ENCODE measurements at regions not wholly inside any gene's neighbourhood (a gene's known extent, or its start where the extent isn't known, plus 50 kb on each side); places are given as distances from the start of the nearest gene placed in this dataset.

DNA sequence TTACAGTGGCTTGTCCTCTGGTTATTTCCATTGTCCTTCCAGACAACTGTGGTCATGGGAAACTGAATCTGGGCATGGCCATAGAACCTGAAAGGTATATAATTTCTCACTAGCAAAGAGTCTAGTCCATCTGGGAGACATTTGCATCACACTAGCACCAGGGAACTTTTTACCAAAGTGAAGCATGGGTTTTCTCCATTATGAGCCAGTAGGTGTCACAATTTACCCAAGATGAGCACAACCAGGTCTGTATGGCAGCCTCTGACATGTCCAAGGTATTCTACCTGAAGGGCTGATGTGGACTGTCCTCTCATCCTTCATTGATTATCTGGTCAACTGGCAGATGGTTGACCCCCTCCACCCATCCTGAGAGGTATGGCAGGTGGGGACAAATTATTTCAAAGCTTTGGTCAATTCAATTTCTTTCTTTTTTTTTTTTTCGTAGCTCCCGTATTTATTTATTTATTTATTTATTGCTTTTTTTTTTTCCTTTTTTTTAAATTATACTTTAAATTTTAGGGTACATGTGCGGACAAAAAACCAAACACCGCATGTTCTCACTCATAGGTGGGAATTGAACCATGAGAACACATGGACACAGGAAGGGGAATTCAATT, 425.9 kb downstream of the TMEM135 start:
- H3K27ac Mint-ChIP-seq: no peak overlapping the region
- H3F3A ChIP-seq (ENCODE audit: low read depth): no peaks in the 10 kb centered on the region
- no peaks in the 10 kb centered on the region for H4K20me1 ChIP-seq (ENCODE audit: low read depth)
- H3K9me3 Mint-ChIP-seq: no peaks in the 10 kb centered on the region
- H3K4me3 Mint-ChIP-seq: no peak overlapping the region
- peak; percentile 66 for DNase-seq (ENCODE audit: low spot score)
- no peaks in the 10 kb centered on the region for H3K79me2 ChIP-seq (ENCODE audit: low read depth)
- no peak overlapping the region for H3K4me2 ChIP-seq
- peaks cover 10% of the 10 kb centered on the region for H3K4me1 Mint-ChIP-seq
- H3K27me3 Mint-ChIP-seq (ENCODE audit: insufficient read depth, low read depth): no peaks in the 10 kb centered on the region
- H3K27me3 ChIP-seq: no peaks in the 10 kb centered on the region
- H3K27ac ChIP-seq: no peak overlapping the region
- no peak overlapping the region for H2AFZ ChIP-seq (replicated peaks)
- no peaks in the 10 kb centered on the region for H3K9me3 ChIP-seq (ENCODE audit: low read depth)
- no peak overlapping the region for H3K4me3 ChIP-seq
- H3K9ac ChIP-seq: no peak overlapping the region
- no peak for TF ChIP-seq EZH2phosphoT487 (IDR thresholded peaks at IDR 0.05)
- TF ChIP-seq, protein P1, sequence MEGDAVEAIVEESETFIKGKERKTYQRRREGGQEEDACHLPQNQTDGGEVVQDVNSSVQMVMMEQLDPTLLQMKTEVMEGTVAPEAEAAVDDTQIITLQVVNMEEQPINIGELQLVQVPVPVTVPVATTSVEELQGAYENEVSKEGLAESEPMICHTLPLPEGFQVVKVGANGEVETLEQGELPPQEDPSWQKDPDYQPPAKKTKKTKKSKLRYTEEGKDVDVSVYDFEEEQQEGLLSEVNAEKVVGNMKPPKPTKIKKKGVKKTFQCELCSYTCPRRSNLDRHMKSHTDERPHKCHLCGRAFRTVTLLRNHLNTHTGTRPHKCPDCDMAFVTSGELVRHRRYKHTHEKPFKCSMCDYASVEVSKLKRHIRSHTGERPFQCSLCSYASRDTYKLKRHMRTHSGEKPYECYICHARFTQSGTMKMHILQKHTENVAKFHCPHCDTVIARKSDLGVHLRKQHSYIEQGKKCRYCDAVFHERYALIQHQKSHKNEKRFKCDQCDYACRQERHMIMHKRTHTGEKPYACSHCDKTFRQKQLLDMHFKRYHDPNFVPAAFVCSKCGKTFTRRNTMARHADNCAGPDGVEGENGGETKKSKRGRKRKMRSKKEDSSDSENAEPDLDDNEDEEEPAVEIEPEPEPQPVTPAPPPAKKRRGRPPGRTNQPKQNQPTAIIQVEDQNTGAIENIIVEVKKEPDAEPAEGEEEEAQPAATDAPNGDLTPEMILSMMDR (IDR thresholded peaks at IDR 0.05): peak; percentile 70
- TF ChIP-seq EZH2 (IDR thresholded peaks at IDR 0.05): no peak
- H3K4me1 ChIP-seq: no peaks in the 10 kb centered on the region
- H3K36me3 ChIP-seq: no peaks in the 10 kb centered on the region
- no peaks in the 10 kb centered on the region for H3K36me3 Mint-ChIP-seq

DNA sequence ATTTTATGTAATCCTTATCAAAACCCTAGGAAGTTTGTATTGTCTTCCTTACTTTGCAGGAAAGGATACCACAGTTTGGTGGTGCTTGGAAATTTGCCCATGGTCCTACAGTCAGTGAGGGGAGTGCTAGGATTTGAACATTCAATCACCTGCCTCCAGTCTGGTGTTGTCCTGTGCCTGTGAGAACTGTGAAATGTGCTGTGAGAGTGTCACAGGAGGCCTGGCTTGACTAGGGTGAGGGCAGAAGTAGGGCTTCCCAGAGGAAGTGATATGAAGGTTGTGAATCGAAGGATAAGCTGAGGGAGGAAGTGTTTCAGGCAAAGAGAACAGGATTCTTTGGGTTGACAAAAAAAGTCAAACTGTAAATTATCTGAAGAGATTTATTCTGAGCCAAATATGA, 424.4 kb downstream of the TMEM135 start:
- TF ChIP-seq EZH2phosphoT487 (IDR thresholded peaks at IDR 0.05): no peak
- TF ChIP-seq, protein P1 (IDR thresholded peaks at IDR 0.05): no peak
- Histone ChIP-seq H3K4me3 (no peak overlapping the region), H3K9me3 (ENCODE audit: low read depth) (no peaks in the 10 kb centered on the region), H3K27ac (no peak overlapping the region), H3K79me2 (ENCODE audit: low read depth) (no peaks in the 10 kb centered on the region), H3K36me3 (no peaks in the 10 kb centered on the region), H3K4me2 (no peak overlapping the region), H4K20me1 (ENCODE audit: low read depth) (no peaks in the 10 kb centered on the region), H3K27me3 (no peaks in the 10 kb centered on the region), H2AFZ (replicated peaks) (no peak overlapping the region), H3F3A (ENCODE audit: low read depth) (no peaks in the 10 kb centered on the region), H3K4me1 (no peaks in the 10 kb centered on the region), H3K9ac (no peak overlapping the region)
- no peak overlapping the region for H3K4me3 Mint-ChIP-seq
- peaks cover 10% of the 10 kb centered on the region for H3K4me1 Mint-ChIP-seq
- H3K27ac Mint-ChIP-seq: no peak overlapping the region
- no peaks in the 10 kb centered on the region for H3K9me3 Mint-ChIP-seq
- no peaks in the 10 kb centered on the region for H3K36me3 Mint-ChIP-seq
- no peak for DNase-seq (ENCODE audit: low spot score)
- no peaks in the 10 kb centered on the region for H3K27me3 Mint-ChIP-seq (ENCODE audit: insufficient read depth, low read depth)

DNA sequence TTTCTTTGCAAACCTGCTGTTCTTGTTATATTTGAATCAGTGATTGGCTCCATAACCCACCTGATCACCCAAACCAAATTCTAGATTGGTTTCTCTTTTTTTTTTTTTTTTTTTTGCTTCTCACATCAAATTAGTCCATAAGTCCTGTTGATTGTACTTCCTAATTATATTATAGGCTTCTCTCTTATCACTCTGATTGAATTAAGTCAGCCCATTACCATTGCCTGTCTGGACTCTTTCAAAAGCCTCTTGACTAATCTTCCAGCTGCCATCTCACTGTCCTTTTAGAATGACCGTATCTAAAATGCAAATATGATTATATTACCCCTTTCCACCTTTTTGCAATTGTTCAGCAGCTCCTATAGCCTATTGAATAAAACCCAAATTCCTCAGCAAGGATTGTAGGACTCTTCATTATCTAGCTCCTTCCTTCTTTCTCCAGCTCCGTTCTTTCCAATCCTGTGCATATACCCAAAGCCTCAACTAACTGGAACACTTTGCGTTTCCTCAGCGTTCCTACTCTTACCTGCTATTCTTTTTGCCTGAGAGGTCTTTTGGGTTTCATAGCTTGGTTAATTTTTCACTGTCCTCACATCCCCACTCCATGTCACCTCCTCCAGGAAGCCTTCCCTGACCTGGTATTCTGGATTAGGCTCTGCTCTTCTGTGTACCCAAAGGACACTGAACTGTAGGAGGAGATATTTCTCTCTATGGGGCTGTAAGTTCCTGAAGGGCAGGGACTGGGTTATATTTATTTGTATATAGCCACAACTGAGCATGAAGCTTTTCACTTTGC, 423.3 kb downstream of the TMEM135 start:
- TF ChIP-seq EZH2phosphoT487 (IDR thresholded peaks at IDR 0.05): no peak
- Histone ChIP-seq H4K20me1 (ENCODE audit: low read depth) (no peaks in the 10 kb centered on the region), H3K27me3 (no peaks in the 10 kb centered on the region), H3K4me2 (no peak overlapping the region), H3K9me3 (ENCODE audit: low read depth) (no peaks in the 10 kb centered on the region), H3K36me3 (no peaks in the 10 kb centered on the region), H2AFZ (replicated peaks) (no peak overlapping the region), H3F3A (ENCODE audit: low read depth) (no peaks in the 10 kb centered on the region), H3K79me2 (ENCODE audit: low read depth) (no peaks in the 10 kb centered on the region), H3K27ac (no peak overlapping the region), H3K4me1 (no peaks in the 10 kb centered on the region), H3K4me3 (no peak overlapping the region), H3K9ac (no peak overlapping the region)
- no peak for DNase-seq (ENCODE audit: low spot score)
- H3K27me3 Mint-ChIP-seq (ENCODE audit: insufficient read depth, low read depth): no peaks in the 10 kb centered on the region
- H3K36me3 Mint-ChIP-seq: no peaks in the 10 kb centered on the region
- H3K27ac Mint-ChIP-seq: no peak overlapping the region
- no peak overlapping the region for H3K4me3 Mint-ChIP-seq
- no peaks in the 10 kb centered on the region for H3K9me3 Mint-ChIP-seq
- peaks cover 7% of the 10 kb centered on the region for H3K4me1 Mint-ChIP-seq

DNA sequence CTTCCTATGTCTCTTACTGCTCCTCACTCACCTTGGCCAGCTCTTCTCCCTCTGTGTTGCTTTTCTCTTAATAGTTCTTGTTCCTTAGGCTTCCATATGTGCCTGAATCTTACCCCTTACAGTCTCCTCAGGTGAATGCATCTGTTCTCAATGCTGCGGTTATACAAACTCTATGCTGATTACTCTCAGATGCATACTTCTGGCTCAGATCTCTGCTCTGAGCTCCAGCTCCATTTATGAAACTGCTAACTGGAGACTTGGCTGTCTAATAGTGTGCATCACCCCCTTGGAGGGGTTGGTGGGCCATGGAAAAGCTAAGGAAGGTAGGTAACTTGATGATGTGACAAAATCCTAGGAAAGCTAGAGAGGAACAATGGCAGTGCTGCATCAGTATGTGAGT, 422.5 kb downstream of the TMEM135 start:
- Mint-ChIP-seq H3K4me3 (no peak overlapping the region), H3K27me3 (ENCODE audit: insufficient read depth, low read depth) (no peaks in the 10 kb centered on the region), H3K4me1 (peaks cover 1% of the 10 kb centered on the region), H3K36me3 (no peaks in the 10 kb centered on the region), H3K27ac (no peak overlapping the region), H3K9me3 (no peaks in the 10 kb centered on the region)
- Histone ChIP-seq H3F3A (ENCODE audit: low read depth) (no peaks in the 10 kb centered on the region), H3K9me3 (ENCODE audit: low read depth) (no peaks in the 10 kb centered on the region), H3K9ac (no peak overlapping the region), H3K4me3 (no peak overlapping the region), H3K4me1 (no peaks in the 10 kb centered on the region), H3K79me2 (ENCODE audit: low read depth) (no peaks in the 10 kb centered on the region), H4K20me1 (ENCODE audit: low read depth) (no peaks in the 10 kb centered on the region), H3K36me3 (no peaks in the 10 kb centered on the region), H3K4me2 (no peak overlapping the region), H3K27me3 (no peaks in the 10 kb centered on the region), H3K27ac (no peak overlapping the region), H2AFZ (replicated peaks) (no peak overlapping the region)
- DNase-seq (ENCODE audit: low spot score): no peak
- TF ChIP-seq EZH2 (IDR thresholded peaks at IDR 0.05) (no peak), EZH2phosphoT487 (IDR thresholded peaks at IDR 0.05) (no peak)
- TF ChIP-seq, protein P1 (IDR thresholded peaks at IDR 0.05): no peak
